CD4-positive, alpha-beta memory T cell (primary cell): ENCODE measurements at regions not wholly inside any gene's neighbourhood (a gene's known extent, or its start where the extent isn't known, plus 50 kb on each side); places are given as distances from the start of the nearest gene placed in this dataset.

Experiments
- CTCF ChIA-PET: fragments of 350-600 bp; sonication (Branson Sonifier 250); formaldehyde crosslinking; loops from one replicate; lab custom pipeline; 2021; ENCODE audit warnings: inconsistent platforms; ENCODE audit not compliant: partially characterized antibody; lab: Charles Lee
- POLR2A ChIA-PET: fragments of 350-600 bp; sonication (Branson Sonifier 250); formaldehyde crosslinking; loops from one replicate; lab custom pipeline; 2021; ENCODE audit not compliant: partially characterized antibody; lab: Charles Lee
- DNase-seq, 5 donors: peaks; one replicate each; pipeline versions ENCODE4 v3.0.0 to v3.0.0-alpha.2; 2020 to 2022; ENCODE audit warnings: mixed read lengths in 1 of 5
- H3K27ac ChIP-seq: one replicate; pipeline ENCODE4 v1.7.0; 2013; ENCODE audit warnings: low read depth, low read length
- H3K27me3 ChIP-seq: 2 replicates; pipeline ENCODE4 v1.7.0; 2013; ENCODE audit warnings: mild to moderate bottlenecking, low read length, moderate library complexity; ENCODE audit not compliant: insufficient read depth
- H3K36me3 ChIP-seq: 2 replicates; pipeline ENCODE4 v1.7.0; 2013; ENCODE audit warnings: mild to moderate bottlenecking, low read length, moderate library complexity; ENCODE audit not compliant: insufficient read depth
- H3K4me1 ChIP-seq: 2 replicates; pipeline ENCODE4 v1.7.0; 2013; ENCODE audit warnings: mild to moderate bottlenecking, low read length, moderate library complexity; ENCODE audit not compliant: insufficient read depth
- H3K4me3 ChIP-seq, 2 donors: one replicate each; pipeline ENCODE4 v1.7.0; 2013; ENCODE audit warnings: low read length in 2 of 2, mild to moderate bottlenecking in 1 of 2
- H3K9me3 ChIP-seq, 2 donors: one replicate each; pipeline ENCODE4 v1.7.0; 2013; ENCODE audit warnings: low read length in 2 of 2, control low read depth in 1 of 2; ENCODE audit not compliant: control insufficient read depth in 1 of 2
- H3K27ac Mint-ChIP-seq, 7 donors: one replicate each; pipeline ENCODE4 v1.8.0; 2020 to 2021; ENCODE audit warnings: mixed read lengths in 7 of 7, mild to moderate bottlenecking in 6 of 7, inconsistent platforms in 3 of 7, moderate library complexity in 3 of 7
- H3K27me3 Mint-ChIP-seq, 2 donors: one replicate each; pipeline ENCODE4 v1.8.0; 2020 to 2021; ENCODE audit warnings: mixed read lengths in 2 of 2
- H3K36me3 Mint-ChIP-seq, 2 donors: one replicate each; pipeline ENCODE4 v1.8.0; 2020 to 2021; ENCODE audit warnings: mixed read lengths in 2 of 2, inconsistent platforms in 1 of 2, mild to moderate bottlenecking in 1 of 2
- H3K4me1 Mint-ChIP-seq, 4 donors: one replicate each; pipeline ENCODE4 v1.8.0; 2020 to 2021; ENCODE audit warnings: mixed read lengths in 4 of 4, mild to moderate bottlenecking in 1 of 4
- H3K4me3 Mint-ChIP-seq, 8 donors: one replicate each; pipeline ENCODE4 v1.8.0; 2020 to 2021; ENCODE audit warnings: mixed read lengths in 8 of 8, mild to moderate bottlenecking in 7 of 8, moderate library complexity in 6 of 8, inconsistent platforms in 3 of 8
- H3K9me3 Mint-ChIP-seq, 8 donors: one replicate each; pipeline ENCODE4 v1.8.0; 2020 to 2021; ENCODE audit warnings: mixed read lengths in 8 of 8, mild to moderate bottlenecking in 5 of 8, inconsistent platforms in 3 of 8, moderate library complexity in 1 of 8
- intact Hi-C: fragments of 100-400 bp; cut with micrococcal nuclease; formaldehyde crosslinking; loops from one replicate; pipeline ENCODE4 v1.15.1; 2023

DNA sequence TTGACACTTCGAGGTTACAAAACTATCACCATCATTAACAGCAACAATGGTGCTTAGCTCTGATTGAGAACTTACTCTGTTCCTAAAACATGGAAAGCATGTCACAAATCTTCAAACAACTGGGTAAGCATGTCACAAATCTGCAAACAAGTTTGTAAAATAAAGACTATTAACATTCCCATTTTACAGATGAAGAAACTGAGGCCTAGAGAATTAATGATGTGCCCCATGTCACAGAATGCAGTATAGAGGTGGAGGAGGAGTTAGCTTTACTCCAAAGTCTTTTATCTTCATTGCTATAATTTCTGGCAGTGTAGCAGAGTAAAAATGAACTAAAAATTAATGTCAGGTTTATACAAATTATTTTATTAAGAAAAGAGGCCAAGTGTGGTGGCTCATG is 73.4 kb downstream of the NR2F2 start:
- no peaks in the 10 kb centered on the region for H3K4me1 ChIP-seq
- peaks cover 2 to 15% (median 7%) of the 10 kb centered on the region in 8 donors for H3K9me3 Mint-ChIP-seq
- POLR2A ChIA-PET: no interaction called here
- H3K4me1 Mint-ChIP-seq: peaks cover 0 to 1% (median 0%) of the 10 kb centered on the region in 4 donors
- peaks cover 0 to 4% of the 10 kb centered on the region in 2 donors for H3K36me3 Mint-ChIP-seq
- H3K27ac Mint-ChIP-seq: no peak overlapping the region
- CTCF ChIA-PET: no interaction called here
- H3K9me3 ChIP-seq: no peaks in the 10 kb centered on the region
- no peak overlapping the region for H3K4me3 Mint-ChIP-seq
- H3K27me3 Mint-ChIP-seq: peaks cover 13 to 20% of the 10 kb centered on the region in 2 donors
- H3K36me3 ChIP-seq: no peaks in the 10 kb centered on the region
- intact Hi-C loops: no loop called here
- no peak overlapping the region for H3K27ac ChIP-seq
- no peak overlapping the region for H3K4me3 ChIP-seq
- H3K27me3 ChIP-seq: no peaks in the 10 kb centered on the region
- DNase-seq: no peak

- DNase-seq: no peak
- CTCF ChIA-PET: no interaction called here
- Mint-ChIP-seq H3K27me3 (peaks cover 16 to 22% of the 10 kb centered on the region in 2 donors), H3K9me3 (peaks cover 2 to 15% (median 7%) of the 10 kb centered on the region in 8 donors), H3K4me1 (peaks cover 0 to 4% (median 0%) of the 10 kb centered on the region in 4 donors), H3K4me3 (no peak overlapping the region), H3K36me3 (peaks cover 0 to 4% of the 10 kb centered on the region in 2 donors), H3K27ac (no peak overlapping the region)
- no peak overlapping the region for H3K4me3 ChIP-seq
- H3K27me3 ChIP-seq: no peaks in the 10 kb centered on the region
- H3K9me3 ChIP-seq: no peaks in the 10 kb centered on the region
- H3K27ac ChIP-seq: no peak overlapping the region
- POLR2A ChIA-PET: no interaction called here
- intact Hi-C loops: no loop called here
- no peaks in the 10 kb centered on the region for H3K36me3 ChIP-seq
- H3K4me1 ChIP-seq: no peaks in the 10 kb centered on the region
Measured at GRCh38 chr15:96404560-96404959, 74.1 kb downstream of the NR2F2 start.

DNA sequence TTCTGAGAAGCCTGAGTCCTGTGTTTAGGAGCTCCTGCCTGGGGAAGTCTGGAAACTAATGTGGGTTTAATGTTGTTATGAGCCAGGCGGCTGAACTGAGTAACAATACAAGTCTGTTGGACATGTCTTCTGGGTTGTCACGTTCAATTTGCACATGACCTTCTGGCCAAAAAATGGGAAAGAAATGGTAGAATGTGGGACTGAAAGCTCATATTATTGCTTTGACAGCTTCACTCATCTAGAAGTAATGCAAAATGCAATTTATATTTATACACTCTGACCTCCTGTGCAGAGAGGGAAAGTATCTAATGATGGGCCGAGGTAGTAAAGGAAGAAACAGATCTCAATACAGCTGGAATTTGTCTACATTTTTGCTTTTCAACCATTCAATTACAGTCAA is 75.8 kb downstream of the NR2F2 start:
- H3K36me3 Mint-ChIP-seq: peaks cover 0 to 8% of the 10 kb centered on the region in 2 donors
- Histone ChIP-seq H3K36me3 (no peaks in the 10 kb centered on the region), H3K27me3 (peaks cover 5% of the 10 kb centered on the region), H3K9me3 (no peaks in the 10 kb centered on the region), H3K27ac (no peak overlapping the region), H3K4me3 (no peak overlapping the region), H3K4me1 (no peaks in the 10 kb centered on the region)
- POLR2A ChIA-PET: no interaction called here
- peaks cover 0 to 21% (median 9%) of the 10 kb centered on the region in 8 donors for H3K9me3 Mint-ChIP-seq
- no peak overlapping the region for H3K27ac Mint-ChIP-seq
- peaks cover 0 to 4% (median 0%) of the 10 kb centered on the region in 4 donors for H3K4me1 Mint-ChIP-seq
- CTCF ChIA-PET: no interaction called here
- peaks cover 27 to 37% of the 10 kb centered on the region in 2 donors for H3K27me3 Mint-ChIP-seq
- H3K4me3 Mint-ChIP-seq: no peak overlapping the region
- intact Hi-C loops: no loop called here
- no peak for DNase-seq

DNA sequence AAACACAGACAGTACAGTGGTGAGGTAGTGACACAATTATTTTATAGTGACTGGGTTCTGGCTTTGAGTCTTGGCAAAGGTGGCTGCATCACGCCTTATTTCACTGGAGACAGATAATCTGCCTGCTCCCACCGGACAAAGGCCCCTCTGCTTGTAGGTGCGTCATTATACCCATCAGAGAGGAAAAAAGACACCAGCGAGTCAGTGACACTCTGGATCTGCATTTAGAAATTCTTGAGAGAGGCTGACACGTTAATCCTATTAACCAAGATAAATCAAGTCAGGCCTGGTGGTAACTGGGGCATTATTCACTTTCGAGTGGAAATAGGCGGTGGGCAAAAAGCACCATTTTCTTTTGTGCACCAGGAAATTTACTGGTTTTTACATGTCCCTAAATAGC is 76.2 kb downstream of the NR2F2 start:
- no peak overlapping the region for H3K4me3 ChIP-seq
- H3K27ac ChIP-seq: no peak overlapping the region
- Mint-ChIP-seq H3K9me3 (peaks cover 0 to 25% (median 9%) of the 10 kb centered on the region in 8 donors), H3K27ac (no peak overlapping the region), H3K4me1 (peaks cover 0 to 4% (median 0%) of the 10 kb centered on the region in 4 donors), H3K36me3 (peaks cover 0 to 8% of the 10 kb centered on the region in 2 donors), H3K4me3 (no peak overlapping the region), H3K27me3 (peaks cover 29 to 39% of the 10 kb centered on the region in 2 donors)
- no peaks in the 10 kb centered on the region for H3K9me3 ChIP-seq
- no peaks in the 10 kb centered on the region for H3K4me1 ChIP-seq
- CTCF ChIA-PET: no interaction called here
- peaks cover 5% of the 10 kb centered on the region for H3K27me3 ChIP-seq
- no peak for DNase-seq
- intact Hi-C loops: no loop called here
- POLR2A ChIA-PET: no interaction called here
- H3K36me3 ChIP-seq: no peaks in the 10 kb centered on the region

DNA sequence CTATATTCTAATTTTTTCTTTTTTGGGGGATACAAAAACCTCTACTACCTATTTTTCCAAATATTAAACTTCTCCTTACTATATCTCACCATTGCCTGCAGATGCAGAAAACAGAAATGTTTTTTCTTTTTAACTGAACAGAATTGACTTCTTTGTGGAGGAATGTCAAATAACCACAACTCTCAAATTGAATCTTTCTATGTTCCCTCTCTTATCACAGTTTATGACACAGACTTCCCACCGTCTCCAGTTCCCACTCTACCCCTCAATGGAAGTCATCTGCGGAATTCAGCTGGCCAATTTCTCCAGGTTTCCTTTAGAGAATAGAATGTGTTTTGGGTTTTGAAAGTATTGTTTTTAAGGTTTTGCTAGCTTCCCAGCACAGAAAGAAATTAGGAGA is 77.0 kb downstream of the NR2F2 start:
- Mint-ChIP-seq H3K27me3 (peaks cover 35 to 46% of the 10 kb centered on the region in 2 donors), H3K9me3 (peaks cover 0 to 28% (median 9%) of the 10 kb centered on the region in 8 donors), H3K4me1 (peaks cover 0 to 4% (median 0%) of the 10 kb centered on the region in 4 donors), H3K27ac (no peak overlapping the region), H3K36me3 (peaks cover 0 to 8% of the 10 kb centered on the region in 2 donors), H3K4me3 (no peak overlapping the region)
- intact Hi-C loops: no loop called here
- ChIA-PET CTCF (no interaction called here), POLR2A (no interaction called here)
- no peaks in the 10 kb centered on the region for H3K36me3 ChIP-seq
- H3K27ac ChIP-seq: no peak overlapping the region
- no peak overlapping the region for H3K4me3 ChIP-seq
- DNase-seq: no peak
- H3K27me3 ChIP-seq: peaks cover 5% of the 10 kb centered on the region
- H3K9me3 ChIP-seq: no peaks in the 10 kb centered on the region
- no peaks in the 10 kb centered on the region for H3K4me1 ChIP-seq

- POLR2A ChIA-PET: no interaction called here
- H3K27me3 Mint-ChIP-seq: peaks cover 38 to 51% of the 10 kb centered on the region in 2 donors
- no peak overlapping the region for H3K4me3 Mint-ChIP-seq
- intact Hi-C loops: no loop called here
- no peaks in the 10 kb centered on the region for H3K36me3 ChIP-seq
- peaks cover 5% of the 10 kb centered on the region for H3K27me3 ChIP-seq
- H3K9me3 ChIP-seq: no peaks in the 10 kb centered on the region
- H3K4me3 ChIP-seq: no peak overlapping the region
- CTCF ChIA-PET: no interaction called here
- no peaks in the 10 kb centered on the region for H3K4me1 ChIP-seq
- peaks cover 0 to 8% of the 10 kb centered on the region in 2 donors for H3K36me3 Mint-ChIP-seq
- no peak for DNase-seq
- H3K4me1 Mint-ChIP-seq: peaks cover 0 to 4% (median 0%) of the 10 kb centered on the region in 4 donors
- H3K27ac ChIP-seq: no peak overlapping the region
- no peak overlapping the region for H3K27ac Mint-ChIP-seq
- H3K9me3 Mint-ChIP-seq: peaks cover 0 to 28% (median 10%) of the 10 kb centered on the region in 8 donors
Measured at GRCh38 chr15:96408591-96409183, 78.2 kb downstream of the NR2F2 start.

- peaks cover 38 to 51% of the 10 kb centered on the region in 2 donors for H3K27me3 Mint-ChIP-seq
- H3K27ac Mint-ChIP-seq: no peak overlapping the region
- peaks cover 0 to 8% of the 10 kb centered on the region in 2 donors for H3K36me3 Mint-ChIP-seq
- peaks cover 0 to 28% (median 10%) of the 10 kb centered on the region in 8 donors for H3K9me3 Mint-ChIP-seq
- no peak overlapping the region for H3K27ac ChIP-seq
- H3K4me1 ChIP-seq: no peaks in the 10 kb centered on the region
- H3K27me3 ChIP-seq: peaks cover 5% of the 10 kb centered on the region
- H3K4me3 Mint-ChIP-seq: no peak overlapping the region
- intact Hi-C loops: no loop called here
- peaks cover 0 to 4% (median 0%) of the 10 kb centered on the region in 4 donors for H3K4me1 Mint-ChIP-seq
- no peak for DNase-seq
- H3K9me3 ChIP-seq: no peaks in the 10 kb centered on the region
- H3K4me3 ChIP-seq: no peak overlapping the region
- CTCF ChIA-PET: no interaction called here
- POLR2A ChIA-PET: no interaction called here
- H3K36me3 ChIP-seq: no peaks in the 10 kb centered on the region
Measured at GRCh38 chr15:96409215-96410138, 79.0 kb downstream of the NR2F2 start.
